Upper lobe of left lung (tissue), 6 donors: ENCODE measurements at regions not wholly inside any gene's neighbourhood (a gene's known extent, or its start where the extent isn't known, plus 50 kb on each side); places are given as distances from the start of the nearest gene placed in this dataset.
A peak's percentile ranks its signal among the peaks of the same experiment; 100 is the strongest.

Source experiments
- ATAC-seq, 2 donors: fragments of 200-7000 bp; cut with Tn5 transposase; one replicate each; pipeline ENCODE4 v1.9.1; 2022; ENCODE audit warnings: mild to moderate bottlenecking in 2 of 2, moderate library complexity in 2 of 2; ENCODE audit not compliant: low FRiP score in 2 of 2
- DNase-seq, 2 donors: peaks; one replicate each; pipeline ENCODE4 v3.0.0-alpha.2; 2019 to 2020
- H3K27ac ChIP-seq, 4 donors: fragments of 200-600 bp; sonication (generic); one replicate each; pipeline ENCODE4 v1.5.1; 2016 to 2019
- H3K27me3 ChIP-seq, 4 donors: fragments of 200-600 bp; sonication (generic); one replicate each; pipeline ENCODE4 v1.5.1; 2017 to 2019
- H3K36me3 ChIP-seq, 4 donors: fragments of 200-600 bp; sonication (generic); one replicate each; pipeline ENCODE4 v1.5.1; 2016 to 2019
- H3K4me1 ChIP-seq, 4 donors: fragments of 200-600 bp; sonication (generic); one replicate each; pipeline ENCODE4 v1.5.1; 2018 to 2019
- H3K4me3 ChIP-seq, 4 donors: fragments of 200-600 bp; sonication (generic); one replicate each; pipeline ENCODE4 v1.5.1; 2017 to 2019; ENCODE audit warnings: mild to moderate bottlenecking in 2 of 4, moderate library complexity in 1 of 4
- H3K9me3 ChIP-seq, 4 donors: fragments of 200-600 bp; sonication (generic); one replicate each; pipeline ENCODE4 v1.5.1; 2018 to 2019
- EP300 ChIP-seq, 4 donors: sonication (generic); formaldehyde crosslinking; IDR thresholded peaks; one replicate each; pipeline ENCODE4 v1.5.1; 2017; ENCODE audit warnings: antibody characterized with exemption in 4 of 4, control low read depth in 2 of 4
- POLR2A ChIP-seq, 4 donors: fragments of 450-650 bp; IDR thresholded peaks; one replicate each; pipeline ENCODE4 v1.5.1; 2016 to 2017; ENCODE audit warnings: antibody characterized with exemption in 4 of 4, mild to moderate bottlenecking in 2 of 4
- POLR2AphosphoS5 ChIP-seq, 2 donors: sonication (generic); formaldehyde crosslinking; IDR thresholded peaks; one replicate each; pipeline ENCODE4 v1.5.1; 2017; ENCODE audit warnings: antibody characterized with exemption in 2 of 2
- WGBS, 2 donors: methylation state at CpG; one replicate each; pipeline ENCODE4 v1.1.5; 2017 to 2018; 5-methylcytosine and 5-hydroxymethylcytosine counted together
- TF ChIP-seq, protein P1 (sequence below), 6 experiments: fragments of 450-650 bp in 4 of 6; fragments of 200-600 bp in 2 of 6; sonication (generic) in 2 of 6; IDR thresholded peaks; one replicate each; pipeline ENCODE4 v1.5.1; 2016 to 2019; ENCODE audit warnings: antibody characterized with exemption in 6 of 6
- donor health status: DM: no; HTN: no; CAD: no; lungs with moderate emphysema.
- donor health status: DM: no; HTN: yes; CAD: no; lungs with severe emphysema.

DNA sequence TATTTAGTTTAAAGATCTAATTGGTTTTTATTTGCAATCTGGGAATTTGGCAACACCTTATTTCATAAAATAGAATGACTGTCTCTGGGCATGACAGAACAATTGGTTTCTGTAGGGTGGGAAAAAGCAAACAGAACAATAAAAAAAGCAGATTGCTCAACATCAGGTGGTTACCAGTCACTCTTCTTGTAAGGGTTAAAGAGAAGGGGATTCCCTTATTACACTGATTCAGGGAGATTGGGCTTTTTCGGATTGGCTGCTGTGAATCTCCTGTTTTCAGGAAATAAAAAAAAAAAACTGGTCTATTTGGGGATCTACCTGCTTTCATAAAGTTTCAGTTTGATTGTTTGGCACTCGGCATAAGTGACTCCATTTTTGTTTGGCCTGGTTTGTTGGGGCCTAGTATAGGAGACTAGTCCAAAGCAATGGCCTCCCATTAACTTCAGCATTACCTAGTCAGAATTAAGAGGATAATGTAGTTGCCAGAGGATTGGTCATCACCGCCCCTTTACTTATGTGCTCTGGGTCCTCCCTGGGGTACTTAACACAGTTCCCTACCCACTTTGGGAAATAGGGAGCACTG lies 380.5 kb downstream of the IDS start:
- TF ChIP-seq POLR2A (IDR thresholded peaks at IDR 0.05) = no peak
- no peak for TF ChIP-seq POLR2AphosphoS5 (IDR thresholded peaks at IDR 0.05)
- TF ChIP-seq, protein P1, sequence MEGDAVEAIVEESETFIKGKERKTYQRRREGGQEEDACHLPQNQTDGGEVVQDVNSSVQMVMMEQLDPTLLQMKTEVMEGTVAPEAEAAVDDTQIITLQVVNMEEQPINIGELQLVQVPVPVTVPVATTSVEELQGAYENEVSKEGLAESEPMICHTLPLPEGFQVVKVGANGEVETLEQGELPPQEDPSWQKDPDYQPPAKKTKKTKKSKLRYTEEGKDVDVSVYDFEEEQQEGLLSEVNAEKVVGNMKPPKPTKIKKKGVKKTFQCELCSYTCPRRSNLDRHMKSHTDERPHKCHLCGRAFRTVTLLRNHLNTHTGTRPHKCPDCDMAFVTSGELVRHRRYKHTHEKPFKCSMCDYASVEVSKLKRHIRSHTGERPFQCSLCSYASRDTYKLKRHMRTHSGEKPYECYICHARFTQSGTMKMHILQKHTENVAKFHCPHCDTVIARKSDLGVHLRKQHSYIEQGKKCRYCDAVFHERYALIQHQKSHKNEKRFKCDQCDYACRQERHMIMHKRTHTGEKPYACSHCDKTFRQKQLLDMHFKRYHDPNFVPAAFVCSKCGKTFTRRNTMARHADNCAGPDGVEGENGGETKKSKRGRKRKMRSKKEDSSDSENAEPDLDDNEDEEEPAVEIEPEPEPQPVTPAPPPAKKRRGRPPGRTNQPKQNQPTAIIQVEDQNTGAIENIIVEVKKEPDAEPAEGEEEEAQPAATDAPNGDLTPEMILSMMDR (IDR thresholded peaks at IDR 0.05) = no peak
- TF ChIP-seq EP300 (IDR thresholded peaks at IDR 0.05) = no peak
- H3K4me3 ChIP-seq = no peak overlapping the region
- H3K4me1 ChIP-seq = no peaks in the 10 kb centered on the region
- DNase-seq = no peak
- no peaks in the 10 kb centered on the region for H3K36me3 ChIP-seq
- no peaks in the 10 kb centered on the region for H3K9me3 ChIP-seq
- ATAC-seq = no peak
- H3K27ac ChIP-seq = no peak overlapping the region
- 79 to 89% methylated on average over 3 of the region's 3 CpGs for WGBS, 2 donors
- no peaks in the 10 kb centered on the region for H3K27me3 ChIP-seq

DNA sequence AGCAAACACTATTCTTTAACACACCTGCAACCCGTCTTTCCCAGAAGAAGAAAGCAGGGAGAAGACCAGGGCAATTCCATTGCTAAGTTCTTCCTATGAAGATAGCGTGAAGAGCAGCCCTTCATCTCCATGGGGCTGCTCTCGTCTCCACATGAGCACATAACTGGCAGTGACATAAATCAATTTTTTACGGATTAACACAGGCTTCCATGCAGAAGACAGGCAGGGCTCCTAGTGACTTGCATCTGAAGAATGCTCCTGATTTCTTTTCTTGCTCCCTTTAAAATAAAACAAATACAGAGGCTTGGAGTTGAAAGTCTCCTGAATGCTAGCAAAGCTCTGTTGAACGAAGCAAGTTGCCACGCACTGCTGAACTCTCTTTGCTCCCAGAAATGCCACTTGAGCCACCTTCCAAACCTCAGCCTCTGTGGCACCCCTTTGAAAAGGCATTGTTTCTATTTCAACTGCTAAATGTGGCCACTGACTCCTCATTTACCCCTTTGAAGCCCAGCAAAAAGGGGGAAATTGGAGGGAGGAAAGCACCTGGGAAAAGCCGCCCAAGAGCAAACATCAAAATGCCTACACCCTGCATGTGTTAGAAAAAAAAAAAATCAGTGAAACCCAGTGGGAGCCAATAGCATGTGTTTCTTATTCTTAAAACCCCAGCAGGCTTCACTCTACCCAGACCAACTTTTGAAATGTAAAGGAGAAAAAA lies 383.7 kb downstream of the IDS start:
- no peak overlapping the region for H3K27ac ChIP-seq
- H3K27me3 ChIP-seq = no peaks in the 10 kb centered on the region
- 57 to 60% methylated on average over 7 of the region's 7 CpGs for WGBS, 2 donors
- H3K36me3 ChIP-seq = no peaks in the 10 kb centered on the region
- no peak overlapping the region for H3K4me3 ChIP-seq
- DNase-seq (no peak), ATAC-seq (no peak)
- TF ChIP-seq POLR2A (IDR thresholded peaks at IDR 0.05) = no peak
- TF ChIP-seq EP300 (IDR thresholded peaks at IDR 0.05) = no peak
- TF ChIP-seq, protein P1 (IDR thresholded peaks at IDR 0.05) = no peak
- TF ChIP-seq POLR2AphosphoS5 (IDR thresholded peaks at IDR 0.05) = no peak
- no peaks in the 10 kb centered on the region for H3K9me3 ChIP-seq
- no peaks in the 10 kb centered on the region for H3K4me1 ChIP-seq

DNA sequence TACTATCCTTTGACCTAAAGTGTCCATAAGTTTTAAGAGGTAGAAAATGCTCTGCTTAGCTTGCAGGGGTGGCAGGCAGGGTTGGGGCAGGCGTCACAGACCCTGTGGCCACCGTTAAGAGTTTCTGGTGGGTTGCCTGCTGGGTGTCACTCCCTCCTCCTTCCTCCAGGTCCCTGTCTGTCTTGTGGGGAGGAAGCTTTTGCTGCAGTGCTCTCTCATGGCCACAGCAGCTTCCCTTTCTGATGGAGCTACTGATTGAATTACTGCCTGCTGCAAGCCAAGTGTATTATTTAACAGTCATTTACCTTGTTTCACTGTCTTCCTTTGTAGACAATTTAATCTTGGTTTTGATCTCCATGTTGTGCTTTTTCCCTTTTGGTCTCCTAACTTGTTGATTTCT lies 384.6 kb downstream of the IDS start:
- H3K4me1 ChIP-seq = no peaks in the 10 kb centered on the region
- no peaks in the 10 kb centered on the region for H3K9me3 ChIP-seq
- WGBS, 2 donors = 20 to 29% methylated on average over 1 to 2 of the region's 2 CpGs
- H3K4me3 ChIP-seq = no peak overlapping the region
- H3K36me3 ChIP-seq = no peaks in the 10 kb centered on the region
- DNase-seq (no peak), ATAC-seq (no peak)
- H3K27me3 ChIP-seq = no peaks in the 10 kb centered on the region
- H3K27ac ChIP-seq = no peak overlapping the region
- TF ChIP-seq EP300 (IDR thresholded peaks at IDR 0.05) (no peak), POLR2AphosphoS5 (IDR thresholded peaks at IDR 0.05) (no peak), POLR2A (IDR thresholded peaks at IDR 0.05) (no peak)
- TF ChIP-seq, protein P1 (IDR thresholded peaks at IDR 0.05) = no peak

DNA sequence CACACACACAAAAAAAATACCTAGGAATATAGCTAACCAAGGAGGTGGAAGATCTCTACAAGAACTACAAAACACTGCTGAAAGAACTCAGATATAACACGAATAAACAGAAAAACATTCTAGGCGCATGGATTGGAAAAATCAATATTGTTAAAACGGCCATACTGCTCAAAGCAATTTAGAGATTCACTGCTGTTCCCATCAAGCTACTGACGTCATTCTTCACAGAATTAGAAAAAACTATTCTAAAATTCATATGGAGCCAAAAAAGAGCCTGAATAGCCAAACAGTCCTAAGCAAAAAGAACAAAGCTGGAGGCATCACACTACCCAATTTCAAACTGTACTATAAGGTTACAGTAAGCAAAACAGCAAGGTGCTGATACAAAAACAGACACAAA lies 390.2 kb downstream of the IDS start:
- no peaks in the 10 kb centered on the region for H3K4me1 ChIP-seq
- DNase-seq (no peak), ATAC-seq (no peak)
- TF ChIP-seq, protein P1 (IDR thresholded peaks at IDR 0.05) = no peak
- TF ChIP-seq POLR2A (IDR thresholded peaks at IDR 0.05) (no peak), EP300 (IDR thresholded peaks at IDR 0.05) (no peak), POLR2AphosphoS5 (IDR thresholded peaks at IDR 0.05) (no peak)
- H3K27ac ChIP-seq = no peak overlapping the region
- H3K4me3 ChIP-seq = no peak overlapping the region
- no peaks in the 10 kb centered on the region for H3K27me3 ChIP-seq
- no peaks in the 10 kb centered on the region for H3K36me3 ChIP-seq
- WGBS, 2 donors = 65 to 68% methylated on average over 4 of the region's 4 CpGs
- no peaks in the 10 kb centered on the region for H3K9me3 ChIP-seq

DNA sequence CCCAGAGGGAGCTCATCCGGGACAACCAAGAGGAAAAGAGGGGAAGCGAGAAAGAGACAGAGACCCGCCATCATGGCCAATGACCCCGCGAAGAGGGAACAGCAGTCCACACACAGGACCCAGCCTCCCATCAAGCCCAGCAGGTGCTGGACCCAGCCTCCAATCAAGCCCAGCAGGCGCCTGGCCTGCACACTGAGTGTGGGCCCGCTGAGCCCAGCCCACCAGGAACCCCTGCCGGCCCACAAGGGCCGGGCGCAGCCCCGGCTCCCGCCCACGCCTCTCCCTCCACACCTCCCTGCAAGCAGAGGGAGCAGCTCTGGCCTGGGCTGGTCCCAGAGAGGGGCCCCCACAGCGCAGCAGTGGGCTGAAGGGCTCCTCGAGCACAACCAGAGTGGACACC lies 391.1 kb downstream of the IDS start:
- Histone ChIP-seq H3K9me3 (no peaks in the 10 kb centered on the region), H3K27me3 (no peaks in the 10 kb centered on the region), H3K27ac (no peak overlapping the region), H3K4me1 (no peaks in the 10 kb centered on the region), H3K36me3 (no peaks in the 10 kb centered on the region), H3K4me3 (no peak overlapping the region)
- TF ChIP-seq POLR2A (IDR thresholded peaks at IDR 0.05) = no peak
- TF ChIP-seq POLR2AphosphoS5 (IDR thresholded peaks at IDR 0.05) = no peak
- TF ChIP-seq, protein P1 (IDR thresholded peaks at IDR 0.05) = no peak
- no peak for TF ChIP-seq EP300 (IDR thresholded peaks at IDR 0.05)
- DNase-seq (peak in 1 of 2 donors; percentile 36), ATAC-seq (no peak)
- 77 to 83% methylated on average over 2 to 15 of the region's 15 CpGs for WGBS, 2 donors
